ENCODE measurements at regions not wholly inside any gene's neighbourhood (a gene's known extent, or its start where the extent isn't known, plus 50 kb on each side); places are given as distances from the start of the nearest gene placed in this dataset.

DNA sequence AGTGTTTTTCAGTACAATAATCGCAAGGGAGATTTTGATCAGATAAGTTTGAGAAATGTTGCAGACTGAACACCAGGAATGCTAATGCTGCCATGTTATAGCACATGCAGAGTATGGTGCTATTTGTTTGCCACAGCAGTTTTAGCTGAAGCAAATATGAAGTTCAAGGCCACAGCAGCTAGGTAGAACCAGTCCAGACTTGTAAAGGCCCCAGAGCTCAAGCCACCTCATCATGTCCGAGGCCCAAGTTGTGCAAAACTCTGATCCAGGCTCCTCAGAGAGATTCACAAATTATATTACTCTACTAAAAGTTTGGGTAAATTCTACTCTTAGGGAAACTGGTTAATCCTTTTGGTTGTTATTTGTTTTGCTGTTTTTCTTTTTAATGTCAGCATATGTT lies 2702.6 kb downstream of the PCDH9 start:
- TF ChIP-seq POLR2A (IDR thresholded peaks at IDR 0.05; ENCODE audit: low read depth, low read length) (no peak), MXI1 (IDR thresholded peaks at IDR 0.05; ENCODE audit: borderline replicate concordance, low read depth, low read length) (no peak), RFX5 (IDR thresholded peaks at IDR 0.05; ENCODE audit: low read depth, low read length) (no peak), RCOR1 (IDR thresholded peaks at IDR 0.05; ENCODE audit: insufficient replicate concordance, low read length) (no peak), RAD21 (IDR thresholded peaks at IDR 0.05; ENCODE audit: low read length) (no peak)
- TF ChIP-seq, protein P1, sequence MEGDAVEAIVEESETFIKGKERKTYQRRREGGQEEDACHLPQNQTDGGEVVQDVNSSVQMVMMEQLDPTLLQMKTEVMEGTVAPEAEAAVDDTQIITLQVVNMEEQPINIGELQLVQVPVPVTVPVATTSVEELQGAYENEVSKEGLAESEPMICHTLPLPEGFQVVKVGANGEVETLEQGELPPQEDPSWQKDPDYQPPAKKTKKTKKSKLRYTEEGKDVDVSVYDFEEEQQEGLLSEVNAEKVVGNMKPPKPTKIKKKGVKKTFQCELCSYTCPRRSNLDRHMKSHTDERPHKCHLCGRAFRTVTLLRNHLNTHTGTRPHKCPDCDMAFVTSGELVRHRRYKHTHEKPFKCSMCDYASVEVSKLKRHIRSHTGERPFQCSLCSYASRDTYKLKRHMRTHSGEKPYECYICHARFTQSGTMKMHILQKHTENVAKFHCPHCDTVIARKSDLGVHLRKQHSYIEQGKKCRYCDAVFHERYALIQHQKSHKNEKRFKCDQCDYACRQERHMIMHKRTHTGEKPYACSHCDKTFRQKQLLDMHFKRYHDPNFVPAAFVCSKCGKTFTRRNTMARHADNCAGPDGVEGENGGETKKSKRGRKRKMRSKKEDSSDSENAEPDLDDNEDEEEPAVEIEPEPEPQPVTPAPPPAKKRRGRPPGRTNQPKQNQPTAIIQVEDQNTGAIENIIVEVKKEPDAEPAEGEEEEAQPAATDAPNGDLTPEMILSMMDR (conservative IDR thresholded peaks at IDR 0.05; ENCODE audit: low read depth, low read length) = no peak
